GM10266 (cell line): ENCODE measurements at regions not wholly inside any gene's neighbourhood (a gene's known extent, or its start where the extent isn't known, plus 50 kb on each side); places are given as distances from the start of the nearest gene placed in this dataset.
"Not testable (repeated sequence)": the region's sequence is repeated elsewhere in the genome, so short reads cannot be mapped to it uniquely, and the experiment has no call there.

Experiments used
- DNase-seq: peaks from one replicate; pipeline ENCODE4 v3.0.0; 2012; ENCODE audit errors: extremely low spot score
- CTCF ChIP-seq: IDR thresholded peaks from 2 replicates; pipeline ENCODE4 v1.5.1; 2012; ENCODE audit warnings: mild to moderate bottlenecking, low read depth; ENCODE audit not compliant: control insufficient read depth, insufficient read depth; ENCODE audit errors: missing control alignments

GRCh38 chr2:20499387-20499786 is 52.5 kb downstream of the RHOB start:
- no peak for TF ChIP-seq CTCF
- no peak for DNase-seq

GRCh38 chr2:20501974-20502373 is 55.1 kb downstream of the RHOB start:
- no peak for DNase-seq
- TF ChIP-seq CTCF, result no peak

GRCh38 chr2:20502496-20502895 is 55.6 kb downstream of the RHOB start:
- not testable (repeated sequence) for DNase-seq

GRCh38 chr2:20504174-20504573 is 57.3 kb downstream of the RHOB start:
- DNase-seq, result no peak
- TF ChIP-seq CTCF, result no peak

GRCh38 chr2:20506201-20506685 is 59.4 kb downstream of the RHOB start:
- TF ChIP-seq CTCF, result no peak
- no peak for DNase-seq

GRCh38 chr2:20507166-20507692 is 60.4 kb downstream of the RHOB start:
- no peak for TF ChIP-seq CTCF
- peak; percentile 69 for DNase-seq

GRCh38 chr2:20507711-20508110 is 60.8 kb downstream of the RHOB start:
- TF ChIP-seq CTCF, result no peak
- no peak for DNase-seq

- no peak for TF ChIP-seq CTCF
- DNase-seq, result no peak
Measured at GRCh38 chr2:20509301-20509769, 62.5 kb downstream of the RHOB start.
